ENCODE measurements at regions not wholly inside any gene's neighbourhood (a gene's known extent, or its start where the extent isn't known, plus 50 kb on each side); places are given as distances from the start of the nearest gene placed in this dataset.
A peak's percentile ranks its signal among the peaks of the same experiment; 100 is the strongest.

- WGBS, 2 experiments, result 88 to 95% methylated on average over 1 to 2 of the region's 2 CpGs
- H3K4me1 ChIP-seq (ENCODE audit: control insufficient read depth, insufficient read depth, low read length), result no peaks in the 10 kb centered on the region
- no peaks in the 10 kb centered on the region for H3K36me3 ChIP-seq (ENCODE audit: control insufficient read depth, insufficient read depth, low read length)
- no peaks in the 10 kb centered on the region for H3K9me3 ChIP-seq (ENCODE audit: control insufficient read depth, low read length)
- H3K4me3 ChIP-seq (ENCODE audit: insufficient read depth, low read depth, low read length), result no peak overlapping the region
- no peaks in the 10 kb centered on the region for H3K27me3 ChIP-seq (ENCODE audit: control insufficient read depth, insufficient read depth, low read length, poor library complexity, severe bottlenecking)
- H3K27ac ChIP-seq (ENCODE audit: insufficient read depth, low read depth, low read length, poor library complexity, severe bottlenecking), result no peak overlapping the region
These were observed 865.7 kb downstream of the EPHA3 start for GRCh38 chr3:89973156-89973555.

- Histone ChIP-seq H3K27me3 (ENCODE audit: control insufficient read depth, insufficient read depth, low read length, poor library complexity, severe bottlenecking) (no peaks in the 10 kb centered on the region), H3K9me3 (ENCODE audit: control insufficient read depth, low read length) (no peaks in the 10 kb centered on the region), H3K36me3 (ENCODE audit: control insufficient read depth, insufficient read depth, low read length) (no peaks in the 10 kb centered on the region), H3K4me3 (ENCODE audit: insufficient read depth, low read depth, low read length) (no peak overlapping the region), H3K4me1 (ENCODE audit: control insufficient read depth, insufficient read depth, low read length) (no peaks in the 10 kb centered on the region), H3K27ac (ENCODE audit: insufficient read depth, low read depth, low read length, poor library complexity, severe bottlenecking) (no peak overlapping the region)
- WGBS, 2 experiments, result 92 to 100% methylated on average over 4 of the region's 5 CpGs
These were observed 867.6 kb downstream of the EPHA3 start for GRCh38 chr3:89974903-89975519.

- Histone ChIP-seq H3K9me3 (ENCODE audit: control insufficient read depth, low read length) (no peaks in the 10 kb centered on the region), H3K36me3 (ENCODE audit: control insufficient read depth, insufficient read depth, low read length) (no peaks in the 10 kb centered on the region), H3K4me3 (ENCODE audit: insufficient read depth, low read depth, low read length) (no peak overlapping the region), H3K27me3 (ENCODE audit: control insufficient read depth, insufficient read depth, low read length, poor library complexity, severe bottlenecking) (no peaks in the 10 kb centered on the region), H3K4me1 (ENCODE audit: control insufficient read depth, insufficient read depth, low read length) (no peaks in the 10 kb centered on the region), H3K27ac (ENCODE audit: insufficient read depth, low read depth, low read length, poor library complexity, severe bottlenecking) (no peak overlapping the region)
- WGBS, 2 experiments, result 80 to 100% methylated on average over 1 to 2 of the region's 2 CpGs
These were observed 876.0 kb downstream of the EPHA3 start for GRCh38 chr3:89983449-89983848.

DNA sequence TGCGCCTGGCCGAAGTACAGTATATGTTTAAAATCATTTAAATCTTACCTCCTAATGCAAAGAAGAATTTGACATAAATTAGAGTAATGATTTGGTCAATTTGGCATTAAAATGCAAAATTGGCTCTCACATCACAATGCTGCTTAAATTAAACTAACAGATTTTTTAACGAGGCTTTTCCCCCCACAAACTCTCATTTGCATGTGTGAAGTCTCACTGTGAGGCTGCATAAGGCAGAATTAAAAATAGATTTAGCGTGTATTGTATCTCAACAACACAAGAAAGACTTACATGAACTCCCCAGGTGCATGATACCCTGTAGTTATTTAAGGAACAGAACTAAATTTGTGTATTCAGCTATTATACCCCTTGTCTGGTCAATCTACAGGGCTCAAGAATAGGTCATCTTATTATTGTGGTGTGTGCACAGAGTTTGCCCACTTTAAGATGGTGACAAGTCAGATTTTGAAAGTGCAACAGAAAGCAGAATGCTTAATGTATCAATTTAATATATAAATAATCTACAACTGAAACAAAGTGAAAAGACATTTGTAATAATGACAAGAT is 897.9 kb downstream of the EPHA3 start:
- 87% methylated on average over 4 of the region's 4 CpGs; no CpG with 5 or more reads in 1 of the 2 experiments for WGBS, 2 experiments
- no peaks in the 10 kb centered on the region for H3K36me3 ChIP-seq (ENCODE audit: control insufficient read depth, insufficient read depth, low read length)
- H3K4me3 ChIP-seq (ENCODE audit: insufficient read depth, low read depth, low read length), result no peak overlapping the region
- H3K4me1 ChIP-seq (ENCODE audit: control insufficient read depth, insufficient read depth, low read length), result no peaks in the 10 kb centered on the region
- no peaks in the 10 kb centered on the region for H3K9me3 ChIP-seq (ENCODE audit: control insufficient read depth, low read length)
- H3K27me3 ChIP-seq (ENCODE audit: control insufficient read depth, insufficient read depth, low read length, poor library complexity, severe bottlenecking), result no peaks in the 10 kb centered on the region
- no peak overlapping the region for H3K27ac ChIP-seq (ENCODE audit: insufficient read depth, low read depth, low read length, poor library complexity, severe bottlenecking)

DNA sequence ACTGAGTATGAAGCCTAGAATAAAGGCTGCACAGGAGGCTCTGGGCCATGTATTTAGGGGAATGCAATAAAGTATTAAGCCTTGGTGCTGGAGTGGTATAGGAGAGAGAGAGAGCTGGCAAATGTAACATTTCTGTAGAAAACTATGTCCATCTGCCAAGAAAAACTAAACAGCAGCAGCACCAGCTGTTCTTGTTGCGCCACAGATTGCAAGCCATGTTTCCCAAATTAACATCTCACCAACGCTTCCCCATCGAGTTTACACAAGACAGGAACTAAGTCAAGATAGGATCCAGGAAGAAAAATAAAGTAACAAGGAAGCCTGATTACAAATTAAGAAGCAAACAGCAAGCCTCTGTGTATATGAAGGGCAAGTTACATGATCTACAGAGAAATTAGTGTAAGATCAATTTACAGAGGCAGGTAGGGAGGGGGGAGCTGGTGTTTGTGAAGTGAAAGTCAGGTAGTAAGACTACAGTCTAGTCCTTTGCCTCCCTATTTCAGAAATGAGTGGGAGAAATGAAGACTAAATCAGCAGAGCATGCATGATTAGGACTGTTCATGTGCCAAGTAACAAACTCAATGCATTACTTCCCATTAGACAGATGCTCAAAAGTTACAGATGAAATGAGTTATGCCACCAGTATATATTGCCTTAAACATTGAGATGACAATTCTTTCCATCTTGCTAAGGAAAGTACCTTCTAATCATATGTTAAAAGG is 900.5 kb downstream of the EPHA3 start:
- Histone ChIP-seq H3K27ac (ENCODE audit: insufficient read depth, low read depth, low read length, poor library complexity, severe bottlenecking) (no peak overlapping the region), H3K36me3 (ENCODE audit: control insufficient read depth, insufficient read depth, low read length) (no peaks in the 10 kb centered on the region), H3K4me1 (ENCODE audit: control insufficient read depth, insufficient read depth, low read length) (no peaks in the 10 kb centered on the region), H3K27me3 (ENCODE audit: control insufficient read depth, insufficient read depth, low read length, poor library complexity, severe bottlenecking) (no peaks in the 10 kb centered on the region), H3K9me3 (ENCODE audit: control insufficient read depth, low read length) (no peaks in the 10 kb centered on the region), H3K4me3 (ENCODE audit: insufficient read depth, low read depth, low read length) (no peak overlapping the region)
- 96% methylated on average over 3 of the region's 3 CpGs for WGBS, 2 experiments

- no peaks in the 10 kb centered on the region for H3K36me3 ChIP-seq (ENCODE audit: control insufficient read depth, insufficient read depth, low read length)
- H3K4me1 ChIP-seq (ENCODE audit: control insufficient read depth, insufficient read depth, low read length), result no peaks in the 10 kb centered on the region
- no peaks in the 10 kb centered on the region for H3K27me3 ChIP-seq (ENCODE audit: control insufficient read depth, insufficient read depth, low read length, poor library complexity, severe bottlenecking)
- no peak overlapping the region for H3K4me3 ChIP-seq (ENCODE audit: insufficient read depth, low read depth, low read length)
- H3K27ac ChIP-seq (ENCODE audit: insufficient read depth, low read depth, low read length, poor library complexity, severe bottlenecking), result no peak overlapping the region
- 50 to 59% methylated on average over 3 of the region's 3 CpGs for WGBS, 2 experiments
- no peaks in the 10 kb centered on the region for H3K9me3 ChIP-seq (ENCODE audit: control insufficient read depth, low read length)
These were observed 902.9 kb downstream of the EPHA3 start for GRCh38 chr3:90010341-90010740.

GRCh38 chr3:90011131-90011530 is 903.7 kb downstream of the EPHA3 start:
- H3K36me3 ChIP-seq (ENCODE audit: control insufficient read depth, insufficient read depth, low read length), result no peaks in the 10 kb centered on the region
- no peak overlapping the region for H3K27ac ChIP-seq (ENCODE audit: insufficient read depth, low read depth, low read length, poor library complexity, severe bottlenecking)
- H3K9me3 ChIP-seq (ENCODE audit: control insufficient read depth, low read length), result no peaks in the 10 kb centered on the region
- no peaks in the 10 kb centered on the region for H3K27me3 ChIP-seq (ENCODE audit: control insufficient read depth, insufficient read depth, low read length, poor library complexity, severe bottlenecking)
- no peak overlapping the region for H3K4me3 ChIP-seq (ENCODE audit: insufficient read depth, low read depth, low read length)
- WGBS, 2 experiments, result 85 to 87% methylated on average over 5 of the region's 5 CpGs
- no peaks in the 10 kb centered on the region for H3K4me1 ChIP-seq (ENCODE audit: control insufficient read depth, insufficient read depth, low read length)

- H3K36me3 ChIP-seq (ENCODE audit: control insufficient read depth, insufficient read depth, low read length), result no peaks in the 10 kb centered on the region
- no peaks in the 10 kb centered on the region for H3K9me3 ChIP-seq (ENCODE audit: control insufficient read depth, low read length)
- no peaks in the 10 kb centered on the region for H3K27me3 ChIP-seq (ENCODE audit: control insufficient read depth, insufficient read depth, low read length, poor library complexity, severe bottlenecking)
- no peak overlapping the region for H3K4me3 ChIP-seq (ENCODE audit: insufficient read depth, low read depth, low read length)
- peaks cover 2% of the 10 kb centered on the region for H3K4me1 ChIP-seq (ENCODE audit: control insufficient read depth, insufficient read depth, low read length)
- WGBS, 2 experiments, result 92 to 93% methylated on average over 3 of the region's 4 CpGs
- H3K27ac ChIP-seq (ENCODE audit: insufficient read depth, low read depth, low read length, poor library complexity, severe bottlenecking), result no peak overlapping the region
These were observed 904.2 kb downstream of the EPHA3 start for GRCh38 chr3:90011596-90011995.

DNA sequence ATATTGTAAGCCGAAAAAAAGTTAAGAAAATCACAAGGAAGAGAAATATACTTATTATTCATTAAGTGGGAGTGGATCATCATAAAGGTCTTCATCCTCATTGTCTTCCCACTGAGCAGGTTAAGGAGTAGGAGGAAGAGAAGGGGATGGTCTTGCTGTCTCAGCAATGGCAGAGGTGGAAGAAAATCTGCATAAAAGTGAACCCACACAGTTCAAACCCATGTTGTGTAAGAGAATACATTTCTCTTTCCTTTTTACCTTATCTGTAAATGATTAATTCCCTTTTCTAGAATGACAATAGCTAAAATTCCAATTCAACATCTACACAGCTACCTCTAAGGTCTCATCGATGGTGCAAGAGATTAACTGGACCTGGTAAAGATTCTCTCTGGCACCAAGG is 904.6 kb downstream of the EPHA3 start:
- no peak overlapping the region for H3K4me3 ChIP-seq (ENCODE audit: insufficient read depth, low read depth, low read length)
- no peaks in the 10 kb centered on the region for H3K36me3 ChIP-seq (ENCODE audit: control insufficient read depth, insufficient read depth, low read length)
- H3K27ac ChIP-seq (ENCODE audit: insufficient read depth, low read depth, low read length, poor library complexity, severe bottlenecking), result no peak overlapping the region
- H3K9me3 ChIP-seq (ENCODE audit: control insufficient read depth, low read length), result no peaks in the 10 kb centered on the region
- 86 to 90% methylated on average over 1 to 2 of the region's 2 CpGs for WGBS, 2 experiments
- H3K4me1 ChIP-seq (ENCODE audit: control insufficient read depth, insufficient read depth, low read length), result peaks cover 6% of the 10 kb centered on the region
- no peaks in the 10 kb centered on the region for H3K27me3 ChIP-seq (ENCODE audit: control insufficient read depth, insufficient read depth, low read length, poor library complexity, severe bottlenecking)

DNA sequence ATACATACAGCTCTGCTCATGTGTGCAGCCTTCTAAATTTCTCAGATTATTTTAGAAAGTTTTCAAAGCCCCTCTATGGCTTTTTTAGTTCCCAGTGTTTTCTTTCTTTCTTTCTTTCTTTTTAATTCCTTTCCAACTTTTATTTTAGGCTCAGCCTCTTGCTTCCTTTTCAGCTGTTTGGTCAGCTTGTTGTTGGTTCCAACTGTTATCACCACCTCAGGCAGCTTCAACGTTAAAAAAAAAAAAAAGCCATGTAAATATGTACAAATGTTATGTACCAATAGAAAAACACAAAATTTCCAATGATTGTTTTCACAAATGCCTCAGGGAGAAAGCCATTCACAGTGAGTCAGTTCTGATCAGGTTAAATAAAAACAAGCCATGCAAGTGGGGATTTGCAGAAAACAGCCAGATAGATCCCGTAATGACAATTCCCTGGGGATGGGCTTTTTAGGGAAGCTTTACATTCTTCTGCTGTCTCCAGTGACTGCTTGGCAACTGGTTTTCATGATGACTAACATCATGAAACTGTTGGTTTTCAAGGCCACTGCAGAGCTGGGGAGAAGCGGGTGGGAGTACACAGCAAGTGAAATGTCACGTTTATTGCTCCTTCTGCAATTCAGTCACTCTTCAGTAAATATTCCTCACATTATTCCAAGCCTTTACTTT is 908.4 kb downstream of the EPHA3 start:
- Histone ChIP-seq H3K9me3 (ENCODE audit: control insufficient read depth, low read length) (no peaks in the 10 kb centered on the region), H3K27me3 (ENCODE audit: control insufficient read depth, insufficient read depth, low read length, poor library complexity, severe bottlenecking) (no peaks in the 10 kb centered on the region), H3K4me1 (ENCODE audit: control insufficient read depth, insufficient read depth, low read length) (peaks cover 6% of the 10 kb centered on the region), H3K4me3 (ENCODE audit: insufficient read depth, low read depth, low read length) (no peak overlapping the region), H3K36me3 (ENCODE audit: control insufficient read depth, insufficient read depth, low read length) (no peaks in the 10 kb centered on the region), H3K27ac (ENCODE audit: insufficient read depth, low read depth, low read length, poor library complexity, severe bottlenecking) (peak overlapping the region; percentile 80)
- WGBS, 2 experiments, result 48 to 49% methylated on average over 3 of the region's 4 CpGs
